H1 (cell line): ENCODE measurements at regions not wholly inside any gene's neighbourhood (a gene's known extent, or its start where the extent isn't known, plus 50 kb on each side); places are given as distances from the start of the nearest gene placed in this dataset.

Experiments
- CTCF ChIA-PET: fragments of 300-600 bp; sonication (Branson Sonifier 250); formaldehyde crosslinking; loops from one replicate; lab custom pipeline; 2021; ENCODE audit not compliant: partially characterized antibody; lab: Charles Lee
- POLR2A ChIA-PET: fragments of 300-600 bp; sonication (Branson Sonifier 250); formaldehyde crosslinking; loops from one replicate; lab custom pipeline; 2021; ENCODE audit warnings: inconsistent platforms; ENCODE audit not compliant: partially characterized antibody; lab: Charles Lee
- DNase-seq, 2 experiments: peaks; one replicate each; pipeline versions ENCODE4 v3.0.0 to v3.0.0-alpha.2; 2010 to 2022; ENCODE audit warnings: low spot score in 2 of 2, low read depth in 1 of 2, mixed read lengths in 1 of 2
- FAIRE-seq: peaks from 2 replicates; lab custom pipeline; 2011; peaks lifted over from hg19 to GRCh38; lab: Jason Lieb, UNC
- H2AFZ ChIP-seq: 2 replicates; pipeline ENCODE4 v1.8.1; 2012; ENCODE audit warnings: low read length, inconsistent platforms
- H2AK5ac ChIP-seq: 2 replicates; pipeline ENCODE4 v1.6.1; 2013; ENCODE audit warnings: low read depth, low read length
- H2BK120ac ChIP-seq: replicated peaks from 2 replicates; pipeline ENCODE3; 2013; ENCODE audit warnings: low read depth, low read length, inconsistent platforms
- H2BK12ac ChIP-seq: 2 replicates; pipeline ENCODE4 v1.6.1; 2013; ENCODE audit warnings: low read depth, low read length
- H2BK15ac ChIP-seq: 2 replicates; pipeline ENCODE4 v1.6.1; 2013; ENCODE audit warnings: low read length
- H2BK20ac ChIP-seq: 2 replicates; pipeline ENCODE4 v1.6.1; 2013; ENCODE audit warnings: low read length
- H2BK5ac ChIP-seq: 2 replicates; pipeline ENCODE4 v1.6.1; 2013; ENCODE audit warnings: low read depth, low read length
- H3K14ac ChIP-seq: 2 replicates; pipeline ENCODE4 v1.6.1; 2013; ENCODE audit warnings: inconsistent platforms; ENCODE audit not compliant: insufficient read length
- H3K18ac ChIP-seq: 2 replicates; pipeline ENCODE4 v1.6.1; 2013; ENCODE audit warnings: low read length; ENCODE audit errors: extremely low read depth
- H3K23ac ChIP-seq: 2 replicates; pipeline ENCODE4 v1.6.1; 2013; ENCODE audit warnings: inconsistent platforms; ENCODE audit not compliant: insufficient read length
- H3K23me2 ChIP-seq: 2 replicates; pipeline ENCODE4 v1.6.1; 2013; ENCODE audit warnings: low read depth, low read length
- H3K27ac ChIP-seq: 2 replicates; pipeline ENCODE4 v1.6.1; 2011; ENCODE audit warnings: low read depth, low read length, inconsistent platforms
- H3K27me3 ChIP-seq, 4 experiments: replicated peaks in 1 of 4; 1 replicate in 1 of 4; 2 replicates in 3 of 4; pipeline versions ENCODE4 v1.6.1 to v1.8.1; 2011 to 2013; ENCODE audit warnings: low read length in 3 of 4, mild to moderate bottlenecking in 3 of 4, inconsistent platforms in 2 of 4, mixed read lengths in 2 of 4, moderate library complexity in 1 of 4; ENCODE audit not compliant: control insufficient read depth in 3 of 4, insufficient read depth in 3 of 4; ENCODE audit errors: extremely low read depth in 1 of 4
- H3K36me3 ChIP-seq, 4 experiments: 2 replicates each; pipeline versions ENCODE4 v1.6.1 to v1.8.1; 2011 to 2013; ENCODE audit warnings: mild to moderate bottlenecking in 4 of 4, low read length in 3 of 4, moderate library complexity in 2 of 4, control low read depth in 1 of 4, inconsistent platforms in 1 of 4; ENCODE audit not compliant: insufficient read depth in 4 of 4, control insufficient read depth in 2 of 4
- H3K4ac ChIP-seq: replicated peaks from 2 replicates; pipeline ENCODE3; 2013; ENCODE audit warnings: low read length, low read depth, mixed read lengths, inconsistent platforms; ENCODE audit not compliant: insufficient read length
- H3K4me1 ChIP-seq, 4 experiments: replicated peaks in 1 of 4; 1 replicate in 1 of 4; 2 replicates in 3 of 4; pipeline versions ENCODE4 v1.6.1 to v1.8.1; 2011 to 2013; ENCODE audit warnings: low read length in 3 of 4, inconsistent platforms in 2 of 4, mixed read lengths in 1 of 4; ENCODE audit not compliant: insufficient read depth in 4 of 4, control insufficient read depth in 3 of 4
- H3K4me2 ChIP-seq, 2 experiments: 2 replicates each; pipeline versions ENCODE4 v1.6.1 to v1.8.1; 2011 to 2013; ENCODE audit warnings: low read depth in 2 of 2, low read length in 2 of 2, control low read depth in 1 of 2, inconsistent platforms in 1 of 2, mild to moderate bottlenecking in 1 of 2; ENCODE audit not compliant: insufficient read depth in 1 of 2
- H3K4me3 ChIP-seq, 4 experiments: fragments of 200-600, 300-600 bp in 1 of 4; sonication (generic), shearing (Covaris generic), sonication (Bioruptor Twin) in 1 of 4; 2 replicates each; pipeline versions ENCODE4 v1.5.1 to v1.8.1; 2011 to 2016; ENCODE audit warnings: low read length in 4 of 4, low read depth in 3 of 4, control low read depth in 2 of 4, inconsistent platforms in 2 of 4, mild to moderate bottlenecking in 2 of 4, mixed read lengths in 1 of 4, moderate library complexity in 1 of 4; ENCODE audit not compliant: insufficient read depth in 2 of 4; ENCODE audit errors: extremely low read depth in 1 of 4
- H3K56ac ChIP-seq: replicated peaks from 2 replicates; pipeline ENCODE3; 2013; ENCODE audit warnings: low read depth, mild to moderate bottlenecking, mixed read lengths, low read length, inconsistent platforms; ENCODE audit not compliant: insufficient read length
- H3K79me1 ChIP-seq: 2 replicates; pipeline ENCODE4 v1.6.1; 2013; ENCODE audit warnings: low read depth, low read length, control low read depth
- H3K79me2 ChIP-seq, 2 experiments: 2 replicates each; pipeline versions ENCODE4 v1.6.1 to v1.8.1; 2012 to 2013; ENCODE audit warnings: low read length in 2 of 2, mild to moderate bottlenecking in 2 of 2, inconsistent platforms in 1 of 2; ENCODE audit not compliant: insufficient read depth in 2 of 2, control insufficient read depth in 1 of 2
- H3K9ac ChIP-seq, 4 experiments: replicated peaks in 1 of 4; 1 replicate in 1 of 4; 2 replicates in 3 of 4; pipeline versions ENCODE4 v1.6.1 to v1.8.1; 2011 to 2013; ENCODE audit warnings: low read depth in 3 of 4, low read length in 3 of 4, control low read depth in 2 of 4, mild to moderate bottlenecking in 2 of 4, moderate library complexity in 2 of 4, inconsistent platforms in 1 of 4; ENCODE audit errors: extremely low read depth in 1 of 4
- H3K9me3 ChIP-seq, 2 experiments: 2 replicates each; pipeline versions ENCODE4 v1.6.1 to v1.8.1; 2012 to 2013; ENCODE audit warnings: mild to moderate bottlenecking in 2 of 2, moderate library complexity in 2 of 2, control low read depth in 1 of 2, inconsistent platforms in 1 of 2, low read depth in 1 of 2, low read length in 1 of 2, mixed read lengths in 1 of 2; ENCODE audit not compliant: insufficient read depth in 2 of 2
- H4K20me1 ChIP-seq, 2 experiments: replicated peaks in 1 of 2; 2 replicates each; pipeline versions ENCODE3 to v1.8.1; 2011 to 2013; ENCODE audit warnings: inconsistent platforms in 2 of 2, low read length in 2 of 2, mild to moderate bottlenecking in 1 of 2; ENCODE audit not compliant: insufficient read depth in 2 of 2, control insufficient read depth in 1 of 2
- H4K5ac ChIP-seq: 2 replicates; pipeline ENCODE4 v1.6.1; 2013; ENCODE audit warnings: low read length, low read depth, mixed read lengths, inconsistent platforms; ENCODE audit not compliant: insufficient read length
- H4K8ac ChIP-seq: 2 replicates; pipeline ENCODE4 v1.8.0; 2013; ENCODE audit warnings: mild to moderate bottlenecking, moderate library complexity, low read length, inconsistent platforms; ENCODE audit not compliant: insufficient read depth; ENCODE audit errors: extremely low read depth
- H4K91ac ChIP-seq: replicated peaks from 2 replicates; pipeline ENCODE3; 2013; ENCODE audit warnings: low read length, mixed read lengths, inconsistent platforms; ENCODE audit not compliant: insufficient read length
- CBX8 ChIP-seq: fragments of 300-800, 300-1000 bp; sonication (generic); IDR thresholded peaks from 2 replicates; pipeline ENCODE4 v1.7.1; 2016; ENCODE audit warnings: low read depth, low read length, borderline replicate concordance
- EGR1 ChIP-seq: IDR thresholded peaks from 2 replicates; pipeline ENCODE4 v1.6.1; 2011; ENCODE audit warnings: low read depth, low read length, borderline replicate concordance
- HDAC2 ChIP-seq, 2 experiments: fragments of 300-600 bp in 1 of 2; sonication (generic) in 1 of 2; IDR thresholded peaks; 2 replicates each; pipeline ENCODE4 v1.6.1; 2011 to 2012; ENCODE audit warnings: low read depth in 2 of 2, low read length in 2 of 2, mild to moderate bottlenecking in 2 of 2, moderate library complexity in 2 of 2, borderline replicate concordance in 1 of 2, inconsistent platforms in 1 of 2
- HDAC6 ChIP-seq: IDR thresholded peaks from one replicate; pipeline ENCODE4 v1.7.1; 2012; ENCODE audit warnings: low read depth, mild to moderate bottlenecking, inconsistent platforms, low read length, moderate library complexity
- PHF8 ChIP-seq: fragments of 200-600 bp; sonication (generic); conservative IDR thresholded peaks from 2 replicates; pipeline ENCODE4 v1.7.1; 2012; ENCODE audit warnings: low read depth, mild to moderate bottlenecking, inconsistent platforms, low read length, moderate library complexity
- POLR2AphosphoS5 ChIP-seq: IDR thresholded peaks from 2 replicates; pipeline ENCODE4 v1.6.1; 2011; ENCODE audit warnings: low read depth, low read length
- TBP ChIP-seq: IDR thresholded peaks from 2 replicates; pipeline ENCODE4 v1.6.1; 2011; ENCODE audit warnings: low read depth, low read length, improper control_type of control experiment
- WGBS, 2 experiments: shearing (Covaris generic) in 1 of 2; methylation state at CpG; one replicate each; pipeline versions ENCODE4 v1.1.6 to v1.1.7; 2013 to 2015; ENCODE audit warnings: low lambda C conversion rate in 2 of 2, mixed read lengths in 2 of 2, inconsistent platforms in 1 of 2, low coverage in 1 of 2, missing lambda C conversion rate in 1 of 2; ENCODE audit not compliant: insufficient replicate concordance in 2 of 2, insufficient coverage in 1 of 2, insufficient read length in 1 of 2; ENCODE audit errors: extremely low coverage in 1 of 2, missing lambda C conversion rate in 1 of 2; 5-methylcytosine and 5-hydroxymethylcytosine counted together

GRCh38 chr17:79463421-79464317 lies 147.2 kb downstream of the RBFOX3 start:
- POLR2A ChIA-PET, result no interaction called here
- no peaks in the 10 kb centered on the region for H3K36me3 ChIP-seq
- no peak overlapping the region for H2BK20ac ChIP-seq
- H3K4ac ChIP-seq, result no peak overlapping the region
- H3K4me3 ChIP-seq, result no peak overlapping the region
- TF ChIP-seq CBX8 (no peak), PHF8 (no peak), HDAC2 (IDR thresholded peaks at IDR 0.05; ENCODE audit: borderline replicate concordance in 1 of 2, low read depth in 2 of 2, low read length in 2 of 2) (no peak), POLR2AphosphoS5 (no peak), EGR1 (no peak), TBP (no peak), HDAC6 (no peak)
- no peak overlapping the region for H2BK15ac ChIP-seq
- no peak overlapping the region for H3K56ac ChIP-seq
- no peaks in the 10 kb centered on the region; the same call in 1 of the 2 replicates for H3K79me1 ChIP-seq
- peaks cover 0 to 3% (median under 1%) of the 10 kb centered on the region in 4 experiments; a peak in 1 of 7 replicates for H3K4me1 ChIP-seq
- no peak overlapping the region for H3K27ac ChIP-seq
- no peaks in the 10 kb centered on the region for H4K20me1 ChIP-seq
- no peaks in the 10 kb centered on the region for H3K79me2 ChIP-seq
- H2BK12ac ChIP-seq, result no peak overlapping the region
- no peak overlapping the region for H2AK5ac ChIP-seq
- FAIRE-seq (no peak), DNase-seq (no peak)
- H3K23me2 ChIP-seq, result peaks cover 4% of the 10 kb centered on the region; the same call in 1 of the 2 replicates
- H3K14ac ChIP-seq, result no peak overlapping the region
- H2AFZ ChIP-seq, result no peak overlapping the region
- H4K8ac ChIP-seq, result no peak overlapping the region
- H3K23ac ChIP-seq, result no peak overlapping the region
- no peak overlapping the region for H2BK5ac ChIP-seq
- peaks cover 0 to 3% of the 10 kb centered on the region in 2 experiments; a peak in 1 of 4 replicates for H3K9me3 ChIP-seq
- H4K5ac ChIP-seq, result no peak overlapping the region
- H2BK120ac ChIP-seq, result no peak overlapping the region
- no peak overlapping the region for H3K4me2 ChIP-seq
- CTCF ChIA-PET, result interaction anchor here (0.7 to 2.0 kb wide), 2 partner anchors 72 to 485 kb away, joined by 3 to 5 read pairs; no protein-coding TSS in a partner anchor
- no peaks in the 10 kb centered on the region for H3K27me3 ChIP-seq
- no peak overlapping the region for H3K18ac ChIP-seq
- H3K9ac ChIP-seq, result no peak overlapping the region
- H4K91ac ChIP-seq, result no peak overlapping the region
- 88% methylated on average over 28 of the region's 36 CpGs; no CpG with 5 or more reads in 1 of the 2 experiments for WGBS, 2 experiments
